ENCODE measurements at regions not wholly inside any gene's neighbourhood (a gene's known extent, or its start where the extent isn't known, plus 50 kb on each side); places are given as distances from the start of the nearest gene placed in this dataset.

DNA sequence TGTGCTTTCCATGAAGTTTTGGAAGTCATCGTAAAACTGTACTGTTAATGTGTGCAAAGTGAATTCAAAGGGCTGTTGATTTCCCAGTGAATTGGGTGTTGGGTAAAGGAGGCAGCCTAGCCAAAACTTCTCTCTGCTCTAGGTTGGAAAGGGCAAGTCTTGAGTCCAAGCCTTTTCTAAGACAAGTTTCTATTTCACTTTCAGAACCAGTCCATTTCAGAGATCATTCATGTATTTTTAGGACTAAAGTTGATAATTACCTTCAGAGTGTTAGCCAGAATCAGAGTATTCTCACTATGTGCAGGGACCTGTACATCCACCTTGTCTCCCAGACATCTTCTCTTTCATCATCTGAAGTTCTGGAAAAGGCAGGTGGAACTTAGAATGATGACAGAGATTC is 636.1 kb upstream of the KLHL29 start:
- no peak overlapping the region for H3K27ac ChIP-seq (ENCODE audit: insufficient read depth, low read length)
- POLR2A ChIA-PET (ENCODE audit: unreplicated experiment): no interaction called here
- no peak overlapping the region for H4K91ac ChIP-seq (ENCODE audit: insufficient read depth, low read depth, low read length)
- no peak overlapping the region for H3K9ac ChIP-seq (ENCODE audit: low read depth, low read length)
- H3K4me3 ChIP-seq (ENCODE audit: insufficient read depth, low read depth, low read length): no peak overlapping the region
- H3K56ac ChIP-seq (ENCODE audit: extremely low read depth, insufficient read depth, low read length): no peak overlapping the region
- H2BK20ac ChIP-seq (ENCODE audit: low read depth, low read length): no peak overlapping the region
- H3K4ac ChIP-seq (ENCODE audit: low read depth, low read length): no peak overlapping the region
- no peak overlapping the region for H3K23ac ChIP-seq (ENCODE audit: low read depth, low read length)
- no peaks in the 10 kb centered on the region for H3K36me3 ChIP-seq (ENCODE audit: control insufficient read depth, insufficient read depth, low read length)
- no peaks in the 10 kb centered on the region for H3K27me3 ChIP-seq (ENCODE audit: control insufficient read depth, insufficient read depth, low read length)
- H2AK9ac ChIP-seq (replicated peaks; ENCODE audit: low read depth, low read length, poor library complexity): no peak overlapping the region
- H3K9me3 ChIP-seq (ENCODE audit: control insufficient read depth, insufficient read depth, low read length): peaks cover 14% of the 10 kb centered on the region
- H3K18ac ChIP-seq (ENCODE audit: low read depth, low read length): no peak overlapping the region
- no CpG with 5 or more reads among the region's 1 CpG for WGBS, 2 experiments (ENCODE audit: extremely low coverage in 2 of 2, insufficient read length in 1 of 2)
- H2BK5ac ChIP-seq (ENCODE audit: low read depth, low read length, poor library complexity, severe bottlenecking): no peak overlapping the region
- DNase-seq: no peak
- no peak overlapping the region for H4K8ac ChIP-seq (ENCODE audit: low read depth in 2 of 2, low read length in 2 of 2)
- no peak overlapping the region for H4K5ac ChIP-seq (ENCODE audit: low read depth, low read length)
- ATAC-seq (ENCODE audit: low read depth): no peak
- H3K79me1 ChIP-seq (ENCODE audit: low read depth in 1 of 2, low read length in 2 of 2): no peaks in the 10 kb centered on the region
- TF ChIP-seq FOS (IDR thresholded peaks at IDR 0.05; ENCODE audit: low read depth, low read length): no peak
- no peak for TF ChIP-seq CEBPB (IDR thresholded peaks at IDR 0.05; ENCODE audit: low read depth, low read length)
- TF ChIP-seq, protein P1, sequence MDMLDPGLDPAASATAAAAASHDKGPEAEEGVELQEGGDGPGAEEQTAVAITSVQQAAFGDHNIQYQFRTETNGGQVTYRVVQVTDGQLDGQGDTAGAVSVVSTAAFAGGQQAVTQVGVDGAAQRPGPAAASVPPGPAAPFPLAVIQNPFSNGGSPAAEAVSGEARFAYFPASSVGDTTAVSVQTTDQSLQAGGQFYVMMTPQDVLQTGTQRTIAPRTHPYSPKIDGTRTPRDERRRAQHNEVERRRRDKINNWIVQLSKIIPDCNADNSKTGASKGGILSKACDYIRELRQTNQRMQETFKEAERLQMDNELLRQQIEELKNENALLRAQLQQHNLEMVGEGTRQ (IDR thresholded peaks at IDR 0.05; ENCODE audit: low read depth, low read length): no peak
- no peak for TF ChIP-seq SMC3 (IDR thresholded peaks at IDR 0.05; ENCODE audit: low read depth, low read length)
- TF ChIP-seq BHLHE40 (IDR thresholded peaks at IDR 0.05; ENCODE audit: low read depth, low read length): no peak
- no peak for TF ChIP-seq RAD21 (IDR thresholded peaks at IDR 0.05; ENCODE audit: low read length)
- H3K14ac ChIP-seq (replicated peaks; ENCODE audit: low read depth, low read length): no peak overlapping the region
- intact Hi-C loops (cut with micrococcal nuclease) (no loop called here), in situ Hi-C loops (cut with MboI; ENCODE audit: low sequenced_read_pairs) (no loop called here), dilution Hi-C loops (cut with HindIII; ENCODE audit: low sequenced_read_pairs, unreplicated experiment) (no loop called here)
- BruUV-seq (replicated peaks): no TSS peak
- no peaks in the 10 kb centered on the region for H4K20me1 ChIP-seq (ENCODE audit: insufficient read depth, low read length)
- CTCF ChIA-PET: no interaction called here
- H3K9me1 ChIP-seq (ENCODE audit: insufficient read depth, low read length): no peaks in the 10 kb centered on the region
- H2AK5ac ChIP-seq (ENCODE audit: low read depth, low read length): no peak overlapping the region
- no peak overlapping the region for H2BK15ac ChIP-seq (ENCODE audit: low read depth, low read length)
- no peak overlapping the region for H2AFZ ChIP-seq (replicated peaks; ENCODE audit: low read length, poor library complexity)
- no peak overlapping the region for H3K4me2 ChIP-seq (ENCODE audit: low read depth, low read length)
- H2BK120ac ChIP-seq (ENCODE audit: low read depth, low read length): no peak overlapping the region
- H3K4me1 ChIP-seq (ENCODE audit: control insufficient read depth, insufficient read depth, low read length): no peaks in the 10 kb centered on the region

Measured in IMR-90 (cell line).